ENCODE measurements at regions not wholly inside any gene's neighbourhood (a gene's known extent, or its start where the extent isn't known, plus 50 kb on each side); places are given as distances from the start of the nearest gene placed in this dataset.
"Not testable (repeated sequence)": the region's sequence is repeated elsewhere in the genome, so short reads cannot be mapped to it uniquely, and the experiment has no call there.

- H3K27ac ChIP-seq (ENCODE audit: low read depth, low read length, poor library complexity, severe bottlenecking), result no peak overlapping the region
- TF ChIP-seq, protein P1, sequence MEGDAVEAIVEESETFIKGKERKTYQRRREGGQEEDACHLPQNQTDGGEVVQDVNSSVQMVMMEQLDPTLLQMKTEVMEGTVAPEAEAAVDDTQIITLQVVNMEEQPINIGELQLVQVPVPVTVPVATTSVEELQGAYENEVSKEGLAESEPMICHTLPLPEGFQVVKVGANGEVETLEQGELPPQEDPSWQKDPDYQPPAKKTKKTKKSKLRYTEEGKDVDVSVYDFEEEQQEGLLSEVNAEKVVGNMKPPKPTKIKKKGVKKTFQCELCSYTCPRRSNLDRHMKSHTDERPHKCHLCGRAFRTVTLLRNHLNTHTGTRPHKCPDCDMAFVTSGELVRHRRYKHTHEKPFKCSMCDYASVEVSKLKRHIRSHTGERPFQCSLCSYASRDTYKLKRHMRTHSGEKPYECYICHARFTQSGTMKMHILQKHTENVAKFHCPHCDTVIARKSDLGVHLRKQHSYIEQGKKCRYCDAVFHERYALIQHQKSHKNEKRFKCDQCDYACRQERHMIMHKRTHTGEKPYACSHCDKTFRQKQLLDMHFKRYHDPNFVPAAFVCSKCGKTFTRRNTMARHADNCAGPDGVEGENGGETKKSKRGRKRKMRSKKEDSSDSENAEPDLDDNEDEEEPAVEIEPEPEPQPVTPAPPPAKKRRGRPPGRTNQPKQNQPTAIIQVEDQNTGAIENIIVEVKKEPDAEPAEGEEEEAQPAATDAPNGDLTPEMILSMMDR (IDR thresholded peaks at IDR 0.05; ENCODE audit: low read length), result no peak
- no peak for TF ChIP-seq EZH2 (IDR thresholded peaks at IDR 0.05; ENCODE audit: borderline replicate concordance, low read length)
- no peaks in the 10 kb centered on the region for H3K36me3 ChIP-seq (ENCODE audit: insufficient read depth, low read length)
- no peak overlapping the region for H2AFZ ChIP-seq (ENCODE audit: low read length)
- H3K27me3 ChIP-seq (ENCODE audit: insufficient read depth, low read length), result no peaks in the 10 kb centered on the region
- H3K4me1 ChIP-seq (ENCODE audit: insufficient read depth, low read length, severe bottlenecking), result peaks cover 13% of the 10 kb centered on the region
- no peaks in the 10 kb centered on the region for H3K79me2 ChIP-seq (ENCODE audit: insufficient read depth, low read length)
- H3K4me3 ChIP-seq (ENCODE audit: low read depth, low read length, poor library complexity, severe bottlenecking), result no peak overlapping the region
- H3K9me3 ChIP-seq (ENCODE audit: low read length), result no peaks in the 10 kb centered on the region
- no peaks in the 10 kb centered on the region for H3F3A ChIP-seq (ENCODE audit: insufficient read depth, low read length)
- H3K9me2 ChIP-seq (ENCODE audit: low read depth, low read length), result no peaks in the 10 kb centered on the region
- H4K20me1 ChIP-seq (ENCODE audit: insufficient read depth, low read length), result no peaks in the 10 kb centered on the region
- H3K4me2 ChIP-seq (ENCODE audit: low read length), result no peak overlapping the region
- H3K9ac ChIP-seq (ENCODE audit: low read length), result no peak overlapping the region
These were observed 499.7 kb upstream of the RGS6 start for GRCh38 chr14:71432334-71433110.

- Histone ChIP-seq H4K20me1 (ENCODE audit: insufficient read depth, low read length) (no peaks in the 10 kb centered on the region), H3K4me2 (ENCODE audit: low read length) (no peak overlapping the region), H3K9me3 (ENCODE audit: low read length) (no peaks in the 10 kb centered on the region), H3F3A (ENCODE audit: insufficient read depth, low read length) (no peaks in the 10 kb centered on the region), H3K79me2 (ENCODE audit: insufficient read depth, low read length) (no peaks in the 10 kb centered on the region), H3K27me3 (ENCODE audit: insufficient read depth, low read length) (no peaks in the 10 kb centered on the region), H3K36me3 (ENCODE audit: insufficient read depth, low read length) (no peaks in the 10 kb centered on the region), H2AFZ (ENCODE audit: low read length) (no peak overlapping the region), H3K4me3 (ENCODE audit: low read depth, low read length, poor library complexity, severe bottlenecking) (no peak overlapping the region), H3K4me1 (ENCODE audit: insufficient read depth, low read length, severe bottlenecking) (peaks cover 13% of the 10 kb centered on the region), H3K27ac (ENCODE audit: low read depth, low read length, poor library complexity, severe bottlenecking) (no peak overlapping the region), H3K9ac (ENCODE audit: low read length) (no peak overlapping the region), H3K9me2 (ENCODE audit: low read depth, low read length) (no peaks in the 10 kb centered on the region)
- TF ChIP-seq, protein P1 (IDR thresholded peaks at IDR 0.05; ENCODE audit: low read length), result no peak
- no peak for TF ChIP-seq EZH2 (IDR thresholded peaks at IDR 0.05; ENCODE audit: borderline replicate concordance, low read length)
These were observed 498.9 kb upstream of the RGS6 start for GRCh38 chr14:71433303-71433702.

- not testable (repeated sequence) for H3K4me1 ChIP-seq (ENCODE audit: insufficient read depth, low read length, severe bottlenecking); H3K79me2 ChIP-seq (ENCODE audit: insufficient read depth, low read length); H3K9me2 ChIP-seq (ENCODE audit: low read depth, low read length); H2AFZ ChIP-seq (ENCODE audit: low read length); H3K9ac ChIP-seq (ENCODE audit: low read length); H3K27ac ChIP-seq (ENCODE audit: low read depth, low read length, poor library complexity, severe bottlenecking); H3K27me3 ChIP-seq (ENCODE audit: insufficient read depth, low read length); H3K4me3 ChIP-seq (ENCODE audit: low read depth, low read length, poor library complexity, severe bottlenecking); H3K36me3 ChIP-seq (ENCODE audit: insufficient read depth, low read length); H3K4me2 ChIP-seq (ENCODE audit: low read length); H3F3A ChIP-seq (ENCODE audit: insufficient read depth, low read length); H4K20me1 ChIP-seq (ENCODE audit: insufficient read depth, low read length); H3K9me3 ChIP-seq (ENCODE audit: low read length)
These were observed 496.6 kb upstream of the RGS6 start for GRCh38 chr14:71435641-71436040.

- Histone ChIP-seq H3K4me1 (ENCODE audit: insufficient read depth, low read length, severe bottlenecking) (peaks cover 3% of the 10 kb centered on the region), H3K9me3 (ENCODE audit: low read length) (no peaks in the 10 kb centered on the region), H3K27ac (ENCODE audit: low read depth, low read length, poor library complexity, severe bottlenecking) (no peak overlapping the region), H3K27me3 (ENCODE audit: insufficient read depth, low read length) (no peaks in the 10 kb centered on the region), H3K79me2 (ENCODE audit: insufficient read depth, low read length) (no peaks in the 10 kb centered on the region), H4K20me1 (ENCODE audit: insufficient read depth, low read length) (no peaks in the 10 kb centered on the region), H2AFZ (ENCODE audit: low read length) (no peak overlapping the region), H3K36me3 (ENCODE audit: insufficient read depth, low read length) (no peaks in the 10 kb centered on the region), H3K9ac (ENCODE audit: low read length) (no peak overlapping the region), H3K4me2 (ENCODE audit: low read length) (no peak overlapping the region), H3K9me2 (ENCODE audit: low read depth, low read length) (no peaks in the 10 kb centered on the region), H3K4me3 (ENCODE audit: low read depth, low read length, poor library complexity, severe bottlenecking) (no peak overlapping the region), H3F3A (ENCODE audit: insufficient read depth, low read length) (no peaks in the 10 kb centered on the region)
- no peak for TF ChIP-seq EZH2 (IDR thresholded peaks at IDR 0.05; ENCODE audit: borderline replicate concordance, low read length)
- TF ChIP-seq, protein P1 (IDR thresholded peaks at IDR 0.05; ENCODE audit: low read length), result no peak
These were observed 494.4 kb upstream of the RGS6 start for GRCh38 chr14:71437870-71438269.

All from OCI-LY1 (cell line).